ENCODE measurements at regions not wholly inside any gene's neighbourhood (a gene's known extent, or its start where the extent isn't known, plus 50 kb on each side); places are given as distances from the start of the nearest gene placed in this dataset.

DNA sequence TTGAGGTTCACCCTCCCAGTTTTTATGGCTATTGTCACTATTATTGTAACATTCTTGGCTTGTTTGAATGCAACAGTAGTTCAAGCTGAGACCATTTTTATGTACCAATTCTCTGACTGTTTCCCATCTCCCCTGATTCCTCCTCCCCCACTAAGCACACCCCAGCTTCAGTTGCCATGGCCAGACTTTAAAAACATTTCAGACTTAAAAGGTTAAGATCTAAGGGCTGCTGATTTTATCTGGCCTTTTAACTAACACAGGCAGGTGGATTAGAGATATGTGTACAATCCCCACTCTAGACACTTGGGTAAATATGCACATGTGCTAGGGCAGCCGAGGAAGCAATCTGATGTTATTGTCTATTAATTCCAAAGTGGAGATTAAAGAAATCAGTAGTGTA is 386.3 kb upstream of the NR2F2 start:
- DNase-seq (ENCODE audit: low read depth in 1 of 2, low spot score in 1 of 2): no peak
- in situ Hi-C loops (cut with HindIII; ENCODE audit: low pct_unique_long_range_greater_than_20kb, low sequenced_read_pairs): no loop called here
- TF ChIP-seq JUND (IDR thresholded peaks at IDR 0.05; ENCODE audit: low read depth): no peak

DNA sequence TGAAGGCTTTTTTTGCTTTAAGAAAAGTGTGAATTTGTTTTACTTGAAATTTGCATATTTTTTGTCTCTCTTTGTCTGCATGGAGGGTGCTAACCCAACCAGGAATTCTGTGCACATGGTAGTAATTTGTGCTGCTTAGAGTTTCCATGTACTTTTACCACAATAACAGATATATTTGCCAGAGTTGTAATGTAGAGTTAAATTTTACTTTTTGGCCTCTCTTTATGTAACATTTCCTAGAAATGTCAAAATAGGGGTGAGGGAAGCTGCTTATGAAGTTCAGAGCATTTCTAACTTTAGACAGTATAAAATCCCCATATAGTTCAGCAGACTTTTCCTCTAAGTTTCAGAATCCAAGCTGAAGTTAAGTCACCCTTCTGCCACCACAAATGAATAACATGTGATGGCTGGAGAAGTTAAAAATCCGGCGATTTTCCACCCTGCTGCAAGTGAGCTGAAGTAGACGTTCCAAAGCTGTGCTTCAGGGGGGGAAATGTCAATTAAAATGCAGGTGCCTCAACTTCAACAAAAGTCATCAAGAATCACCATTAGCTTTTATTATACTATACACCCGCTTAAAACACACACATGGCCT is 385.7 kb upstream of the NR2F2 start:
- no peak for TF ChIP-seq JUND (IDR thresholded peaks at IDR 0.05; ENCODE audit: low read depth)
- in situ Hi-C loops (cut with HindIII; ENCODE audit: low pct_unique_long_range_greater_than_20kb, low sequenced_read_pairs): no loop called here
- no peak for DNase-seq (ENCODE audit: low read depth in 1 of 2, low spot score in 1 of 2)

GRCh38 chr15:95946241-95946640 is 384.3 kb upstream of the NR2F2 start:
- in situ Hi-C loops (cut with HindIII; ENCODE audit: low pct_unique_long_range_greater_than_20kb, low sequenced_read_pairs): no loop called here
- TF ChIP-seq JUND (IDR thresholded peaks at IDR 0.05; ENCODE audit: low read depth): no peak
- DNase-seq (ENCODE audit: low read depth in 1 of 2, low spot score in 1 of 2): no peak

DNA sequence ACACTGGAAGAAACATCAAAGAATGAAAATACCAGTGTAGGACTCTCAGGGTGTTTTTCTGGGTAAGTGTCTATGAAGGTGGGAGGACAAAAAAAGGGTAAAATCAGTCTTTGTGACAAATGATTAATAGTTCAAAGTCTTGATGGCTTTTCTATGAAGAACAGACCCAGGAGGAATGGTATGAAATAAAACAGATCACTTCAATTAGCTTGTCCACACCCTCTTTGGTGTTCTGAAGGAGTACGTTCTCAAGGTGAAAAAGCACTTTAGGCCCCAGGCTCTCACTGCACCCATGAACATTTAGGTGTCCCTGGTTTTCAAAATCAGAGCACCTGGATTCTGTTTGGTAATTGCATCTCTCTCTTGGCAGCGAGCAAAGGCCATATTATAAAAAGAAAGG is 383.6 kb upstream of the NR2F2 start:
- TF ChIP-seq JUND (IDR thresholded peaks at IDR 0.05; ENCODE audit: low read depth): no peak
- in situ Hi-C loops (cut with HindIII; ENCODE audit: low pct_unique_long_range_greater_than_20kb, low sequenced_read_pairs): no loop called here
- DNase-seq (ENCODE audit: low read depth in 1 of 2, low spot score in 1 of 2): no peak

DNA sequence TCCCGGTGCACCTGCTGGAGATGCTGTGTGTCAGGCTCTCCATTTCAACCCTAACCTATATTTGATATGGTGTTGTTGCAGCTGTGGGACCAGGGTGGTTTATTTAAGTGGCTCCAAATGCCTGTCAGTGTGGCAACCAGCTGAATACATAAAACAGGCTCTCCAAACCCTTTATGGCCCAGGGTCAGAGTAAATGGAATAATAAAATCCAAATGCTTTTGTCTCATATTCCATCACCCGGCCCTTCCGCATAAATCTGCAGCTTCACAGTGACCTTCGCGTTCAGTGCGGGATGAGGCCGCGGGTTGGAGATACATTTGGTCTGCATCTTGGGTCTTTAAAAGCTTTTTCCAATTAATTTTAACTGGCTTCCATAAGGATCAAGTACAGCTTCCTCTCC is 382.1 kb upstream of the NR2F2 start:
- TF ChIP-seq JUND (IDR thresholded peaks at IDR 0.05; ENCODE audit: low read depth): no peak
- in situ Hi-C loops (cut with HindIII; ENCODE audit: low pct_unique_long_range_greater_than_20kb, low sequenced_read_pairs): no loop called here
- DNase-seq (ENCODE audit: low read depth in 1 of 2, low spot score in 1 of 2): no peak

GRCh38 chr15:95953032-95953431 is 377.5 kb upstream of the NR2F2 start:
- no peak for DNase-seq (ENCODE audit: low read depth in 1 of 2, low spot score in 1 of 2)
- TF ChIP-seq JUND (IDR thresholded peaks at IDR 0.05; ENCODE audit: low read depth): no peak
- in situ Hi-C loops (cut with HindIII; ENCODE audit: low pct_unique_long_range_greater_than_20kb, low sequenced_read_pairs): no loop called here

GRCh38 chr15:95957861-95958260 is 372.6 kb upstream of the NR2F2 start:
- no peak for TF ChIP-seq JUND (IDR thresholded peaks at IDR 0.05; ENCODE audit: low read depth)
- DNase-seq (ENCODE audit: low read depth in 1 of 2, low spot score in 1 of 2): no peak
- in situ Hi-C loops (cut with HindIII; ENCODE audit: low pct_unique_long_range_greater_than_20kb, low sequenced_read_pairs): no loop called here

DNA sequence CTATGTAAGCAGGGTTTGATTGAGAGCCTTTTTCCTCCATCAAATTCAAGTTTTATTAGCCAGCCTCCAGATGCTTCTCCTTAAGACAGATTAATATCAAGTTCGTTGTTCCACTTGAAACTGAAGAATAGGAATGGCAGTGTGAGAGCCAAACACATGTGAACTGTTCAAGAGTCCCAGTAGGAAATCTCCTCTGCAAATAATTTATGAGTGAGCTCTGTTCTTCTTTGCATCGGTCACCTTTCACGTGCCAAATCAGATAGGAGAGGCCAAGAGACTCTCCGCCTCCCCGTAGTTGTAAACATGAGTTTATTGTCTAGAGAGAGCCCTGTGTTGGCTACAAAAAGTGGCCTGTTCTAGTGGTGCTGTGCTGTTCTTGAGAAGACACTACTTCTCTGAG is 372.1 kb upstream of the NR2F2 start:
- in situ Hi-C loops (cut with HindIII; ENCODE audit: low pct_unique_long_range_greater_than_20kb, low sequenced_read_pairs): no loop called here
- peak; percentile 18 to 82 for DNase-seq (ENCODE audit: low read depth in 1 of 2, low spot score in 1 of 2)
- TF ChIP-seq JUND (IDR thresholded peaks at IDR 0.05; ENCODE audit: low read depth): no peak

DNA sequence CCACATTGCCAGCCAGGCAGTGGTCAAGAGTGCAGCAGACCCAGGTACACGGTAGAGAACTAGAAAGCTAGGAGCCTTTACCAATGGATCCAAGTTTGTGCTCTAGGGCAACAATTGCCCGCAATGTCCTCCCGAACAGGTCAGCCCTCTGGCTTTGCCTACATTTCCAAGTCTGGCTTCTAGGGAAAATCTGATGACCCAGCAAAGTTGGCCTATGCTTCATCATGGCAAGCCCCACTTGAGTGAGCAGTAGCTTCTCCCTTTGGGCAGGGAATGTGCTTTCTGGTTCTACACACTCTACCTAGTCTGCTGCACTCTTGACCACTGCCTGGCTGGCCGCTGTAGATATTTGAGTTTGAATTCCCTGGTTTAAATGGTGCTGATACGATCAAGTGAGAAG is 361.6 kb upstream of the NR2F2 start:
- TF ChIP-seq JUND (IDR thresholded peaks at IDR 0.05; ENCODE audit: low read depth): no peak
- DNase-seq (ENCODE audit: low read depth in 1 of 2, low spot score in 1 of 2): no peak
- in situ Hi-C loops (cut with HindIII; ENCODE audit: low pct_unique_long_range_greater_than_20kb, low sequenced_read_pairs): no loop called here

DNA sequence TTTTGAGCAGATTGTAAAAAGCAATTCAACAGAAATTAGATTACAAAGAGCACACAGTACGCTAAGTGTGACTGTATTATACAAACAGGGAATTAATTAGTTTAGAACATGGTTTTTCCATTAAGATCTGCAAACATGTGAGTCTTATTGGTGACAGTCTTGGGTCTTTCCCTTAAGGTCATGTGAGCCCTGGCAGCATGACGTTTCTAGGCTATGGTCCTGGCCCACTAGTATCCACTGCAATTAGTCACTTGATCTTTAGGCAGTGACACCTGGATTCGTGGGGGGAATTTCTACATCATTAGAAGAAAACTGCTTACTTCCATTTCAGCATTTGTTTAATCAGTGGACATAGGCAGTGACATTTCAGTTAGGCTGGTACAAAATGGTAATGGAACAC is 360.2 kb upstream of the NR2F2 start:
- in situ Hi-C loops (cut with HindIII; ENCODE audit: low pct_unique_long_range_greater_than_20kb, low sequenced_read_pairs): no loop called here
- DNase-seq (ENCODE audit: low read depth in 1 of 2, low spot score in 1 of 2): no peak
- TF ChIP-seq JUND (IDR thresholded peaks at IDR 0.05; ENCODE audit: low read depth): no peak

DNA sequence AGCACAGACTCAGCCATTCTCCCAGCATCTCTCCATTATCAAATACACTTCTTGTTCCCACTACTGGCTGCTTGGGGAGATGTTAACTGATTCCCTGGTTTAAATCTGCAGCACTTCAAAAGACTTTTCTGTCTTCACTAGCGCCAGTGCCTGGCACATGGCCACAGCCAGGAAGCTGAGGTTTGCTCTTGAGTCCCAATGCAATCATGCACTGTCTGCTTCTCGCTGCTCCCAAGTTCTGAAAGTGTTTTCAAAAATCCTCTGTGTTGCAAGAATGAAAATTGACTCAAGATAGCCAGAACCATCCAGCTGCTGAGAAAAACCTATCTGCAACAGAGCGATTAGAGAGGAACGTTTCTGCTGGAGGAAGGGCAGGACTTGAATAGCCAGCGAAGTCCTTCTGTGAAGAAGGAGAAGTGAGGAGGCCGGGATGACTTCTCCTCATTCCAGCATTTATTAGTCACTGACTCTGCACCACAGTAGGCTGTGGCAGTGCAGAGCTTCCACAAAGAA is 358.4 kb upstream of the NR2F2 start:
- no peak for DNase-seq (ENCODE audit: low read depth in 1 of 2, low spot score in 1 of 2)
- no peak for TF ChIP-seq JUND (IDR thresholded peaks at IDR 0.05; ENCODE audit: low read depth)
- in situ Hi-C loops (cut with HindIII; ENCODE audit: low pct_unique_long_range_greater_than_20kb, low sequenced_read_pairs): no loop called here

GRCh38 chr15:95972812-95973211 is 357.7 kb upstream of the NR2F2 start:
- in situ Hi-C loops (cut with HindIII; ENCODE audit: low pct_unique_long_range_greater_than_20kb, low sequenced_read_pairs): no loop called here
- no peak for TF ChIP-seq JUND (IDR thresholded peaks at IDR 0.05; ENCODE audit: low read depth)

DNA sequence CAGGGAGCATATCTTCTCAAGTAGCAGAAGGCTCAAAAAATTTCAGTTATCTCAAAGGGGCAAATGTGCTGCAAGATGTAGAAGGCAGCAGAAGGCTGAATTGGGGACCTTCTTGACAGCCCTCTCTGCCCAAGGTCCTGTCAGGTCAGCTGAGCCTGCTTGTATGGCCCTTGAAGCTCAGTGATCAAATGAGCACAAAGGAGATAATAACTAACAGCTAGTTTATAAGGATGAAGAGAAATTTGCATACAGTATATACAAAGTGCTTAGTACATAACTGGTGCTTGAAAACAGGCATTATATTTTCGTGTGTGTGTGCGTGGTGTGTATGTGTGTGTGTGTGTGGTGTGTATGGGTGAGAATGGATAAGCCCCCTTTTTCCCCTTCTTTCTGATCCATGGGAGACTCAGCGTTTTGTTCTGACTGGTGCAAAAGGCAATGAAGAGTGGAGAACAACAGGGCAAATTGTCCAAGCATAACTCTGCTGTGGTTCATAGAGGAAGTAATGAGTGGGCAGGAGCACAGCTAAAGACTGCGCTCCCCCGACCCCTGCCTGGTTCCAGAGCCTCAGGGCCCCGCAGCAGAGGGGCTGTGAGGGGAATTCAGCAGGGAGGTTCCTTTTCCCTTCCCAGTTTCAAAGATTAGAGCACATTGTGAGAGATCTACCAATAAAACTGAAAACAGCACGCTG is 356.8 kb upstream of the NR2F2 start:
- in situ Hi-C loops (cut with HindIII; ENCODE audit: low pct_unique_long_range_greater_than_20kb, low sequenced_read_pairs): no loop called here
- DNase-seq (ENCODE audit: low read depth in 1 of 2, low spot score in 1 of 2): no peak
- no peak for TF ChIP-seq JUND (IDR thresholded peaks at IDR 0.05; ENCODE audit: low read depth)

More at GRCh38 chr15:95972812-95973211, 357.7 kb upstream of the NR2F2 start:
- DNase-seq (ENCODE audit: low read depth in 1 of 2, low spot score in 1 of 2): no peak

- DNase-seq (ENCODE audit: low read depth in 1 of 2, low spot score in 1 of 2): no peak
- in situ Hi-C loops (cut with HindIII; ENCODE audit: low pct_unique_long_range_greater_than_20kb, low sequenced_read_pairs): no loop called here
- no peak for TF ChIP-seq JUND (IDR thresholded peaks at IDR 0.05; ENCODE audit: low read depth)
Observed at GRCh38 chr15:95975212-95975611, 355.3 kb upstream of the NR2F2 start.

All from T47D (cell line).